ENCODE measurements at regions not wholly inside any gene's neighbourhood (a gene's known extent, or its start where the extent isn't known, plus 50 kb on each side); places are given as distances from the start of the nearest gene placed in this dataset.

DNA sequence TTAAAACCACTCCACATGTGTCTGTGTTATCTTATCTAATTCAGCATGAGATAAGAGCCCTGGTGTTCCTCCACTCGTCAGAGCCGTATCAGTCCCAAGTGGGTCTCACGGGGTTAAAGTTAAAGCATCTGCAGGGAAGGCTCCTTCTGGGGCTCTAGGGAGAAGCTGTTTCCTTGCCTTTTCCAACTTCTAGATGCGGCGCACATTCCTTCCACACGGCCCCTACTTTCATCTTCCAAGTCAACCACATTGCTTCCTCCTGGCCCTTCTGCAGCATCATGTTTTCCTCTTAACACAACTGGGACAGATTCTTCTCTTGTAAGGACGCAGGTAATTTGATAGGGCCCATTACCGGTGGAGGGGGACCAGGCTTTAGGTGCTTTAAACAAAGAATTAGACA is 620.1 kb upstream of the DPP6 start:
- no peaks in the 10 kb centered on the region for H3K4me1 ChIP-seq
- WGBS (ENCODE audit: insufficient coverage, low coverage, low lambda C conversion rate, missing lambda C conversion rate), result 18% methylated on average over 8 of the region's 8 CpGs
- ATAC-seq (no peak), DNase-seq (no peak)
- no peak overlapping the region for H3K4me3 ChIP-seq
- H3K9me3 ChIP-seq, result no peaks in the 10 kb centered on the region
- no peak overlapping the region for H3K27ac ChIP-seq
- TF ChIP-seq, protein P1, sequence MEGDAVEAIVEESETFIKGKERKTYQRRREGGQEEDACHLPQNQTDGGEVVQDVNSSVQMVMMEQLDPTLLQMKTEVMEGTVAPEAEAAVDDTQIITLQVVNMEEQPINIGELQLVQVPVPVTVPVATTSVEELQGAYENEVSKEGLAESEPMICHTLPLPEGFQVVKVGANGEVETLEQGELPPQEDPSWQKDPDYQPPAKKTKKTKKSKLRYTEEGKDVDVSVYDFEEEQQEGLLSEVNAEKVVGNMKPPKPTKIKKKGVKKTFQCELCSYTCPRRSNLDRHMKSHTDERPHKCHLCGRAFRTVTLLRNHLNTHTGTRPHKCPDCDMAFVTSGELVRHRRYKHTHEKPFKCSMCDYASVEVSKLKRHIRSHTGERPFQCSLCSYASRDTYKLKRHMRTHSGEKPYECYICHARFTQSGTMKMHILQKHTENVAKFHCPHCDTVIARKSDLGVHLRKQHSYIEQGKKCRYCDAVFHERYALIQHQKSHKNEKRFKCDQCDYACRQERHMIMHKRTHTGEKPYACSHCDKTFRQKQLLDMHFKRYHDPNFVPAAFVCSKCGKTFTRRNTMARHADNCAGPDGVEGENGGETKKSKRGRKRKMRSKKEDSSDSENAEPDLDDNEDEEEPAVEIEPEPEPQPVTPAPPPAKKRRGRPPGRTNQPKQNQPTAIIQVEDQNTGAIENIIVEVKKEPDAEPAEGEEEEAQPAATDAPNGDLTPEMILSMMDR (IDR thresholded peaks at IDR 0.05), result no peak
- TF ChIP-seq POLR2A (IDR thresholded peaks at IDR 0.05), result no peak
- intact Hi-C loops (cut with DNase I), result no loop called here
- H3K36me3 ChIP-seq, result no peaks in the 10 kb centered on the region
- no peaks in the 10 kb centered on the region for H3K27me3 ChIP-seq

DNA sequence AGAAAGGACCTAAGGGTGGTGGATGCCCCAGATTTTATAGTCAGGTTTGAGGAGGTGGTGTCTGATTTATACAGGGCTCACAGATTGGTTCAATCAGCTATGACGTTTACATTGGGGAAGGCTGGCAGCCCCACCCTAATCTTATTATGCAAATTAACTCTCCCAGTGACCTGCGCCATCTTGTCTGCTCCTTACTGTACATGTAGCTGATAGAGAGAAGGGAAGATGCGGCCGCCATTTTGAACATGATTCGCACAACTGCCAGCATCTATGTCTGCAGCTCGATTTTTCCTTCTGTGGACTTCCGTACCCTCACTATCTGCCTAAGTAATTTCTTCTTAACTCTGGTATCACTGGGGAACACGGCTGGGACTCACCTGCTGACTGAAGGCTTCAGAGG is 619.0 kb upstream of the DPP6 start:
- no peaks in the 10 kb centered on the region for H3K9me3 ChIP-seq
- intact Hi-C loops (cut with DNase I), result no loop called here
- TF ChIP-seq, protein P1 (IDR thresholded peaks at IDR 0.05), result no peak
- no peak for TF ChIP-seq POLR2A (IDR thresholded peaks at IDR 0.05)
- 64% methylated on average over 7 of the region's 8 CpGs for WGBS (ENCODE audit: insufficient coverage, low coverage, low lambda C conversion rate, missing lambda C conversion rate)
- no peak overlapping the region for H3K4me3 ChIP-seq
- H3K4me1 ChIP-seq, result no peaks in the 10 kb centered on the region
- ATAC-seq (no peak), DNase-seq (no peak)
- no peak overlapping the region for H3K27ac ChIP-seq
- no peaks in the 10 kb centered on the region for H3K27me3 ChIP-seq
- no peaks in the 10 kb centered on the region for H3K36me3 ChIP-seq

DNA sequence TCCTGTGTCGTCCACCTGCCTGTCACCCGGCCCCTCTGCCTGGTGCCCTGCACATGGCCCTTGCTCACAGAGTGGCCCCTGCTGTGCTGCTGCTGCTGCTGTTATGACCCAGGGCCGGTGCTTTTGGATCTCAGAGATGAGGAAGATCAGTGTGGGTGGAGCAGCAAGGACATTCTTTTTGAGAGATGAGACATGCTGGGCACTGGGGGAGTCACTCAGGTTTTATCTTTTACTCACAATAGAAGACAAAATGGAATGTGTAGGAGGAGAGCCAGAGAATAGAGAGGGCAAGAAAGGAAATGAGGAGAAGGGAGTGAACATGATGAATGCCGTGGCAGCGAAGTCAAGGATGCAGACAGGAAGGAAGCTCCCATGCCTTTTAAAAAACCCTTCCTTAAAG is 611.5 kb upstream of the DPP6 start:
- Histone ChIP-seq H3K4me1 (no peaks in the 10 kb centered on the region), H3K9me3 (no peaks in the 10 kb centered on the region), H3K27ac (no peak overlapping the region), H3K27me3 (no peaks in the 10 kb centered on the region), H3K4me3 (no peak overlapping the region), H3K36me3 (no peaks in the 10 kb centered on the region)
- TF ChIP-seq, protein P1 (IDR thresholded peaks at IDR 0.05), result no peak
- no peak for TF ChIP-seq POLR2A (IDR thresholded peaks at IDR 0.05)
- 25% methylated on average over 3 of the region's 5 CpGs for WGBS (ENCODE audit: insufficient coverage, low coverage, low lambda C conversion rate, missing lambda C conversion rate)
- ATAC-seq, result no peak
- no peak for DNase-seq
- intact Hi-C loops (cut with DNase I), result no loop called here

DNA sequence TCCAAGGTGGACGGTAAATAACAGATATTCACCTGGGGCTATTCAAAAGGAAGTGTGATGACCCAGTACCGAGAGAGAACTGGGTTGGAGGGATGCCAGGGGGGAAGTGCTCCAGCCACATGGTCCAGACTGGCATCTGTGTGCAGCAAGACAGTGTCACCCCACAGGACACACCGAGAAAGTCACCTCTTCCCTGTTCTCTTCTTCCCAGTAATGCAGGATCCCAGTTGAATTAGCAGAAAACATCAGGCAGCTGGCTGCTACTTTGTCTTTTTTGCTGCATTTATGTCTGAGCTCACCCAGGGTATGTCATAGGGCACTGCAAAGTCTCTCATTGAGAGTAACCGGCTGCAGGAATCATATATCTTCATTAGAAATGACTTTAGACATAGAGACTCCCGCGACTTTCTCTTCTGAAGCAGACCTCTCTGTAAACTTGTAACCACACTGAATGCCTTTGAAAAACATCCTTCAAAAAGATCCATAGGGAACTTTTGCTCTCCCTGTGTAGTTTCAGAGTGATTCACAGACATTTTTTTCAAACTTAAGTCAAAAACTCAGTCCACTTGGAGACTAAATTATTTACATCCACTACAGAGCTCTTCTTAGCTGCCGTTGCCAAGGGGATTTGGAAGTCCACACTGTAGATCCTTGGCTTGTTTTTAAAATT is 609.0 kb upstream of the DPP6 start:
- Histone ChIP-seq H3K27me3 (no peaks in the 10 kb centered on the region), H3K4me3 (no peak overlapping the region), H3K27ac (no peak overlapping the region), H3K4me1 (no peaks in the 10 kb centered on the region), H3K36me3 (no peaks in the 10 kb centered on the region), H3K9me3 (no peaks in the 10 kb centered on the region)
- 34% methylated on average over 5 of the region's 7 CpGs for WGBS (ENCODE audit: insufficient coverage, low coverage, low lambda C conversion rate, missing lambda C conversion rate)
- ATAC-seq, result no peak
- intact Hi-C loops (cut with DNase I), result no loop called here
- DNase-seq, result no peak
- no peak for TF ChIP-seq POLR2A (IDR thresholded peaks at IDR 0.05)
- TF ChIP-seq, protein P1 (IDR thresholded peaks at IDR 0.05), result no peak

DNA sequence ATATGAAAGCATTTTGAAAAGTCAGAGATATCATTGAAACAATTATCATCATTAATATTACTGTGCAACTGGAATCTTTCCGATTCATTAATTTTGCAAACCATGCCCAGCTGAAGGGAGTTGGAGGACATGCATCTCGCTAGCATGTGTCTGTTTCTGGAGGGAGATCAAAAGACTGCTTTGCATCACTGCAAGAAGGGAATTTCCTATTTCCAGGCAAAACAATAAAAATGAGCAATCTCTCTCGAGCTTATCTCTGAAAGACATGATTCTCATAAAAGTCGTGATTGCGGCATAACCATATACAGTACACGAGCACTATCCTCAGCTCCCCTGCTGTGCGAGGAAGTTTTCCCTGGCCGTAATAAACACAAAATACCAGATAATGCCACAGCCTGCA is 607.6 kb upstream of the DPP6 start:
- no peaks in the 10 kb centered on the region for H3K9me3 ChIP-seq
- DNase-seq (no peak), ATAC-seq (no peak)
- 78% methylated on average over 5 of the region's 8 CpGs for WGBS (ENCODE audit: insufficient coverage, low coverage, low lambda C conversion rate, missing lambda C conversion rate)
- H3K27ac ChIP-seq, result no peak overlapping the region
- no peaks in the 10 kb centered on the region for H3K36me3 ChIP-seq
- H3K27me3 ChIP-seq, result no peaks in the 10 kb centered on the region
- H3K4me3 ChIP-seq, result no peak overlapping the region
- H3K4me1 ChIP-seq, result no peaks in the 10 kb centered on the region
- TF ChIP-seq, protein P1 (IDR thresholded peaks at IDR 0.05), result no peak
- no peak for TF ChIP-seq POLR2A (IDR thresholded peaks at IDR 0.05)
- intact Hi-C loops (cut with DNase I), result no loop called here
